ENCODE measurements at regions not wholly inside any gene's neighbourhood (a gene's known extent, or its start where the extent isn't known, plus 50 kb on each side); places are given as distances from the start of the nearest gene placed in this dataset.

GRCh38 chr5:6826756-6827155 lies 113.5 kb downstream of the TENT4A start:
- peaks cover 13% of the 10 kb centered on the region for H3K27me3 Mint-ChIP-seq
- no peak overlapping the region for H3K27ac Mint-ChIP-seq
- H3K4me3 Mint-ChIP-seq = no peak overlapping the region
- peaks cover 6 to 20% (median 9%) of the 10 kb centered on the region in 3 donors for H3K4me1 Mint-ChIP-seq
- H3K9me3 Mint-ChIP-seq = peaks cover 7 to 10% (median 8%) of the 10 kb centered on the region in 3 donors
- H3K36me3 Mint-ChIP-seq = no peaks in the 10 kb centered on the region

GRCh38 chr5:6827526-6828219 lies 114.4 kb downstream of the TENT4A start:
- Mint-ChIP-seq H3K9me3 (peaks cover 5 to 10% (median 5%) of the 10 kb centered on the region in 3 donors), H3K4me3 (peak overlapping the region; percentile 76 to 94 (median 84)), H3K27ac (peak overlapping the region in 1 of 3 donors; percentile 11), H3K4me1 (peaks cover 6 to 20% (median 9%) of the 10 kb centered on the region in 3 donors), H3K36me3 (no peaks in the 10 kb centered on the region), H3K27me3 (peaks cover 13% of the 10 kb centered on the region)

GRCh38 chr5:6829150-6829784 lies 116.0 kb downstream of the TENT4A start:
- H3K4me3 Mint-ChIP-seq = no peak overlapping the region
- peaks cover 6% of the 10 kb centered on the region for H3K27me3 Mint-ChIP-seq
- H3K9me3 Mint-ChIP-seq = peaks cover 0 to 7% (median 0%) of the 10 kb centered on the region in 3 donors
- no peak overlapping the region for H3K27ac Mint-ChIP-seq
- peaks cover 6 to 20% (median 9%) of the 10 kb centered on the region in 3 donors for H3K4me1 Mint-ChIP-seq
- no peaks in the 10 kb centered on the region for H3K36me3 Mint-ChIP-seq

DNA sequence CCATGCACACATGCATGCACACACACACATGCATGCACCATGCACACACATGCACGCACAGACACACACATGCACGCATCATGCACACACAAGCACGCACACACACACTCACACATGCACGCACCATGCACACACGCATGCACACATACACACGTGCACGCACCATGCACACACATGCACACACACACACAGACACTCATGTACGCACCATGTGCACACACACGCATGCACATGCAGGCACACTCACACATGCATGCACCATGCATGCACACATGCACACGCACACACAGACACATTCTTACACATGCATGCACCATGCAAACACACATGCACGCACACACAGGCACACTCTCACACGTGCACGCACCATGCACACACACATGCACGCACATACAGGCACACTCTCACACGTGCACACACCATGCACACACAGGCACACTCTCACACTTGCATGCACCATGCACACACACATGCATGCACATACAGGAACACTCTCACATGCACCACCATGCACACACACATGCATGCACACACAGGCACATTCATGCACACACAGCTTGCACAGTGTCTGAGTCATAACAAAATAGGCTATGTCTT lies 117.5 kb downstream of the TENT4A start:
- Mint-ChIP-seq H3K4me1 (peaks cover 6 to 20% (median 9%) of the 10 kb centered on the region in 3 donors), H3K27me3 (peaks cover 4% of the 10 kb centered on the region), H3K36me3 (no peaks in the 10 kb centered on the region), H3K9me3 (peaks cover 0 to 7% (median 0%) of the 10 kb centered on the region in 3 donors), H3K4me3 (no peak overlapping the region), H3K27ac (peak overlapping the region in 1 of 3 donors; percentile 63)

DNA sequence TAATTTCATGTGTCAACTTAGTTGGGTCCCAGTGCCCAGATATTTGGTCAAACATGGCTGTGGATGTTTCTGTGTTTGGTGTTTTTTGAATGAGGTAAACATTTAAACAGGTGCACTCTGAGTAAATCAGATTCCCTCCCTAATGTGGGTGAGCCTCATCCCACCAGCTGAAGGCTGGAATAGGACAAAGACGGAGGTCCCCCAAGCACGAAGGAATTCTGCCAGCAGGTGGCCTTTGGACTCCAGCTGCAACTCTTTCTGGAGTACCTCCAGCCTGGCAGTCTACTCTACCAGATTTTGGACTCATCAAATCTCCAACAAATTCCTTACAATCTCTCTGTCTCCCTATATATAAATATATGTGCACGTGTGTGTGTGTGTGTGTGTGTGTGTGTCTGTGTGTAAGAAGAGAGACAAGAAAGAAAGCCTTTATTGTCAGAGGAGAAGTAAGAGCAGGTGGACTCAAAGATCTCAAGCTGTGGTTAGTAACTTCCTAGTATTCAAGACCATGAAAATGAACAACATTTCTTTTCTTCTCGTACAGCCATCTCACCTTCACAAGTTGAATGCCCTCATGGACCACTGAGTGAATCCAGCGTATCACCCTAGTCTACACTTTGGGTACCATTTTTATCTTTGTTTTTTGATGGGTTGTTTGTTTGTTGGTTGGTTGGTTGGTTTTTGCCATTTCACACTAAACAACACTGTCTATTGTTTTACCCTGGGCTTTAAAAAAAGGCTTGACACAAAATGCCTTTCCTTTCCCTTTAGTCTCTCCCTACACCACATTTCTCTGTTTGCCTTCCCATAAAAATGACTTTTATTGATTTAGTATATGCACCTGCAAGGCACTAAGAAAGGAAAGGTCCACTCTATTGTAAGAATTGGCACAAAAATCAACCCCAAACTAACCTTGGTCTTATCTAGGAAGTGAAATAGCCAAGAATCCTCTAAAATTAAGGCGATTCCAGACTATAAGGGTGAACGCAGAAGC lies 118.7 kb downstream of the TENT4A start:
- Mint-ChIP-seq H3K36me3 (peaks cover 4% of the 10 kb centered on the region), H3K27me3 (no peaks in the 10 kb centered on the region), H3K4me1 (peaks cover 6 to 20% (median 9%) of the 10 kb centered on the region in 3 donors), H3K9me3 (peaks cover 0 to 7% (median 3%) of the 10 kb centered on the region in 3 donors), H3K4me3 (peak overlapping the region in 1 of 4 donors; percentile 61), H3K27ac (no peak overlapping the region)

DNA sequence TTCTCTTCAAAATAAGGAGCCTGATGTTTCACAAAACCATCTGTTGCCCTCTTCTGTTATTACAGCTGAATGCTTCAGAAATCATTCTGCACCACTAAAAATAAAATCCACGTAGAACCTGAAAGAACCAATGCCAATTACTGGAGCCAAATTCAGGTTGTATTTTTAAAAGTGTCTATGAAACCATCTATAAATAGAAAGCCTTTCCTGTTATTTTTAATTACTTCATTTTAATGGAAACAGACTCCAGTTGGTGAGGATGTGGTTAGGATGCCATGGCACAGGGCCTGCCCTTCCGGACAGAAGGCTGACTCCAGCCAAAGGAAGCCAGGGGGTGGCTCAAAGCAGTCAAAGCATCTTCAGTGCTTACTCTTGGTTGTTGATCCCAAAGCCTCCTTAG lies 119.8 kb downstream of the TENT4A start:
- Mint-ChIP-seq H3K27ac (no peak overlapping the region), H3K36me3 (peaks cover 4% of the 10 kb centered on the region), H3K27me3 (no peaks in the 10 kb centered on the region), H3K4me1 (peaks cover 2 to 12% (median 6%) of the 10 kb centered on the region in 3 donors), H3K4me3 (no peak overlapping the region), H3K9me3 (peaks cover 6 to 9% (median 7%) of the 10 kb centered on the region in 3 donors)

- H3K27ac Mint-ChIP-seq = no peak overlapping the region
- peaks cover 6 to 10% (median 7%) of the 10 kb centered on the region in 3 donors for H3K9me3 Mint-ChIP-seq
- no peak overlapping the region for H3K4me3 Mint-ChIP-seq
- H3K27me3 Mint-ChIP-seq = no peaks in the 10 kb centered on the region
- peaks cover 4% of the 10 kb centered on the region for H3K36me3 Mint-ChIP-seq
- peaks cover 0 to 8% (median 4%) of the 10 kb centered on the region in 3 donors for H3K4me1 Mint-ChIP-seq
Observed at GRCh38 chr5:6833406-6833805, 120.2 kb downstream of the TENT4A start.

- H3K9me3 Mint-ChIP-seq = peaks cover 0 to 10% (median 6%) of the 10 kb centered on the region in 3 donors
- no peak overlapping the region for H3K4me3 Mint-ChIP-seq
- no peak overlapping the region for H3K27ac Mint-ChIP-seq
- H3K27me3 Mint-ChIP-seq = peaks cover 3% of the 10 kb centered on the region
- H3K36me3 Mint-ChIP-seq = peaks cover 4% of the 10 kb centered on the region
- H3K4me1 Mint-ChIP-seq = peaks cover 0 to 4% (median 0%) of the 10 kb centered on the region in 3 donors
Observed at GRCh38 chr5:6837095-6837494, 123.9 kb downstream of the TENT4A start.

- H3K36me3 Mint-ChIP-seq = peaks cover 4% of the 10 kb centered on the region
- no peak overlapping the region for H3K27ac Mint-ChIP-seq
- H3K9me3 Mint-ChIP-seq = peaks cover 2 to 10% (median 6%) of the 10 kb centered on the region in 3 donors
- H3K4me3 Mint-ChIP-seq = no peak overlapping the region
- H3K27me3 Mint-ChIP-seq = peaks cover 3% of the 10 kb centered on the region
- peaks cover 0 to 4% (median 0%) of the 10 kb centered on the region in 3 donors for H3K4me1 Mint-ChIP-seq
Observed at GRCh38 chr5:6837519-6838110, 124.4 kb downstream of the TENT4A start.

DNA sequence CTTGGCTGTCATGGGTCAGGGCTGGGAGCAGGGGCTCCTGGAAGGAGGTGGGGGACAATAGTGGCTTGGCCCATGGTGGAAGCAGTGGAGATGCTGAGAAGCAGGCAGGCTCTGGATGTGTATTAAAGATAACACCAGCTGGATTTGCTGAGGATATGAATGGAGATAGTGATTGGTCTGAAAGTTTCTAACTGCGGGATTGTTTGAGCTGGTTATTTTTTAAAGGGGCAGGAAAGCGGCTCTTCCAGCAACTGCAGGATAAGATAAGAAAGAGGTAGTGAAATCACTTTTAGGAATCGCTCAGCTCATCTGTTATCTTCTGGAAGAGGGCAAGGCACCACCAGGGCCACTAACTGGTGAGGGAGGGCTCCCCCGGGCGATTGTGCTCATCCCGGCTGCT lies 125.5 kb downstream of the TENT4A start:
- Mint-ChIP-seq H3K27ac (no peak overlapping the region), H3K4me3 (no peak overlapping the region)

DNA sequence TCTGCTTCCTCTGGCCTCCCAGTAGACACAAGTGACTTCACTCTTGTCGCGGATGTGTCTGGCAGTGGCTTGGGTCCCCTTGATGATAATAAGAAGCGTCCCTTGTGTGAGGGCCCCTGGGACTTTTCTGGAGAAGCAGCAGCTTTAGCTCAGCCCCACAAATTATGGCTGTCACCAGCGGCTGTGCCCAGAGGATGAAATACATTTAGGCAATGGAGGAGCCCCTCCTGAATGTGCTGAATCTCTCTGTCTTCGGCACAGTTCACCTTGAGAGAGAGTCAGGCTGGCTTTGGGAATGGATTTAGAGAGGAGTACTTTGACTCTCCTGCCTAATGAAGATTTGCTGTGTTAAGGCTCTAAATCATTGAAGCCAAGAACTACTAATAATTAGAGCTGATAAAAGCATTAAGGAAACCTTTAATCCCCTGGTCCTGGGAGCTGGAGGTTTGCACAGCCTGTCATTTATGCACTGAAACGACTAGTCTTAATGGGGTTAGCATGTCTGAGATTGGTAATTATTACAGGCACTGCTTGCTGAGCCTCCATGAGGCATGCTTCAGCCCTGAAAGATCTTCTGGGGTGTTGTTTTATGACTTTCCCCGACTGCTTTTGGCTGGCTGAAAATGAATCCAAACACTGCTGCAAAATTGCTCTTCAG lies 127.0 kb downstream of the TENT4A start:
- H3K27me3 Mint-ChIP-seq = peaks cover 3% of the 10 kb centered on the region
- H3K4me3 Mint-ChIP-seq = no peak overlapping the region
- no peak overlapping the region for H3K27ac Mint-ChIP-seq

More for the DNA sequence above, 125.5 kb downstream of the TENT4A start:
- peaks cover 0 to 4% (median 0%) of the 10 kb centered on the region in 3 donors for H3K4me1 Mint-ChIP-seq
- peaks cover 3% of the 10 kb centered on the region for H3K27me3 Mint-ChIP-seq
- H3K9me3 Mint-ChIP-seq = peaks cover 2 to 10% (median 6%) of the 10 kb centered on the region in 3 donors
- H3K36me3 Mint-ChIP-seq = peaks cover 4% of the 10 kb centered on the region

GRCh38 chr5:6843335-6843734 lies 130.1 kb downstream of the TENT4A start:
- H3K4me1 Mint-ChIP-seq = no peaks in the 10 kb centered on the region
- peaks cover 3% of the 10 kb centered on the region for H3K27me3 Mint-ChIP-seq
- H3K27ac Mint-ChIP-seq = no peak overlapping the region
- peaks cover 1% of the 10 kb centered on the region for H3K36me3 Mint-ChIP-seq
- peaks cover 0 to 2% (median 2%) of the 10 kb centered on the region in 3 donors for H3K9me3 Mint-ChIP-seq
- H3K4me3 Mint-ChIP-seq = no peak overlapping the region

More for the DNA sequence above, 127.0 kb downstream of the TENT4A start:
- peaks cover 4% of the 10 kb centered on the region for H3K36me3 Mint-ChIP-seq
- H3K4me1 Mint-ChIP-seq = peaks cover 0 to 4% (median 0%) of the 10 kb centered on the region in 3 donors
- peaks cover 2 to 10% (median 6%) of the 10 kb centered on the region in 3 donors for H3K9me3 Mint-ChIP-seq

DNA sequence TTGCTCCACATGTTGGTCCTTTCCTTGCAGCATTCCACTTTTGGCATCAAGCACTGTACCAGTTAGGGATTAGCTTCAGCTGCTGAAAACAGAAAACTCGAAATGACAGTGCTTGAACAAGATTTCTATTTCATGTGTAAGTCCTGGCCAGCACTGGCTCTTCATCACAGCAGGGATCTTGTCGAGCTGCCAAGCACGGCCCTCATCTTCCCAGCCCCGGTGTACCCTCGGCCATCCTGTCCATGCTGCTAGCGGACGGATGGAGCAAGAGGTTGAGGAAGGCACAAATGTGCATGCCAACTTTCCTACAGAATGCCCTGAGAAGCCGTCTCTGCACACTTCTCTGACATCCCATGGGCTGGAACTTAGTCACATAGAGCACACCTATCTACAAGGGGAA lies 130.6 kb downstream of the TENT4A start:
- no peak overlapping the region for H3K4me3 Mint-ChIP-seq
- peaks cover 1% of the 10 kb centered on the region for H3K36me3 Mint-ChIP-seq
- peak overlapping the region in 1 of 3 donors; percentile 73 for H3K27ac Mint-ChIP-seq
- peaks cover 0 to 2% (median 2%) of the 10 kb centered on the region in 3 donors for H3K9me3 Mint-ChIP-seq
- H3K27me3 Mint-ChIP-seq = peaks cover 3% of the 10 kb centered on the region
- H3K4me1 Mint-ChIP-seq = no peaks in the 10 kb centered on the region

Measured in IgD-negative memory B cell (primary cell).